ENCODE measurements at regions not wholly inside any gene's neighbourhood (a gene's known extent, or its start where the extent isn't known, plus 50 kb on each side); places are given as distances from the start of the nearest gene placed in this dataset.
A peak's percentile ranks its signal among the peaks of the same experiment; 100 is the strongest.

DNA sequence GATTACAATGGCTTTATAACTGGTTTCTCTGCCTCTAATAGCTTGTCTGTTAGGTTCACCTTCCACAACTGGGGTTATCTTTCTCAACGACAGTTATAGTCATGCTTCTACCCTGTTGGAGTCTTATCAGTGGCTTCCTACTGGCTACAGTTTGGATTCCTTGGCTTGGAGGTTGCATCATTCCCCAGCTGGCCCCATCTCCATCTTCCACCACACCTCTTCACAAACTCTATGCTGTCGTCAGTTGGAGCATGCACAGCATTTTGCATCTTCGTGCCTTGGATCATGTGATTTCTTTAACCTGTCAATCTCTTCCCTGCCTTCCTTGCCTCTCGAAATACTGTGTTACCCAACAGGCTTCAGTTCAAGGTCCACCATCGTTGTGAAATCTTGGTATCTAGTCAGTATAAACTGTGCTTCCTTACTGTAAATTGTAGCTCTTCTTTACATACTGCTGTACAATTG lies 316.3 kb upstream of the CXCR4 start (continued):
- TF ChIP-seq ZBTB43 (CRISPR knock-in tag; IDR thresholded peaks at IDR 0.05) (no peak), ELF4 (CRISPR knock-in tag; IDR thresholded peaks at IDR 0.05) (0 out of 2 replicates have a peak, but pooled peaks have one; percentile 54), XRCC5 (IDR thresholded peaks at IDR 0.05; ENCODE audit: low read depth, low read length) (no peak), DACH1 (IDR thresholded peaks at IDR 0.05; ENCODE audit: partially characterized antibody) (no peak), MTF1 (CRISPR knock-in tag; IDR thresholded peaks at IDR 0.05; ENCODE audit: borderline replicate concordance) (no peak), POLR3A (IDR thresholded peaks at IDR 0.05; ENCODE audit: borderline replicate concordance, extremely low read depth, insufficient read depth, insufficient read length) (no peak), CBX2 (IDR thresholded peaks at IDR 0.05; ENCODE audit: insufficient read depth, low read length, poor library complexity, severe bottlenecking) (no peak), HLTF (IDR thresholded peaks at IDR 0.05) (no peak), ZNF408 (CRISPR knock-in tag; IDR thresholded peaks at IDR 0.05; ENCODE audit: low read depth) (no peak), RAD51 (IDR thresholded peaks at IDR 0.05; ENCODE audit: borderline replicate concordance, low read depth) (no peak), WHSC1 (IDR thresholded peaks at IDR 0.05; ENCODE audit: low read length) (no peak), SMARCC2 (IDR thresholded peaks at IDR 0.05; ENCODE audit: low read depth) (no peak), HNRNPL (IDR thresholded peaks at IDR 0.05; ENCODE audit: low read depth, low read length) (no peak)
- TF ChIP-seq, protein P1, sequence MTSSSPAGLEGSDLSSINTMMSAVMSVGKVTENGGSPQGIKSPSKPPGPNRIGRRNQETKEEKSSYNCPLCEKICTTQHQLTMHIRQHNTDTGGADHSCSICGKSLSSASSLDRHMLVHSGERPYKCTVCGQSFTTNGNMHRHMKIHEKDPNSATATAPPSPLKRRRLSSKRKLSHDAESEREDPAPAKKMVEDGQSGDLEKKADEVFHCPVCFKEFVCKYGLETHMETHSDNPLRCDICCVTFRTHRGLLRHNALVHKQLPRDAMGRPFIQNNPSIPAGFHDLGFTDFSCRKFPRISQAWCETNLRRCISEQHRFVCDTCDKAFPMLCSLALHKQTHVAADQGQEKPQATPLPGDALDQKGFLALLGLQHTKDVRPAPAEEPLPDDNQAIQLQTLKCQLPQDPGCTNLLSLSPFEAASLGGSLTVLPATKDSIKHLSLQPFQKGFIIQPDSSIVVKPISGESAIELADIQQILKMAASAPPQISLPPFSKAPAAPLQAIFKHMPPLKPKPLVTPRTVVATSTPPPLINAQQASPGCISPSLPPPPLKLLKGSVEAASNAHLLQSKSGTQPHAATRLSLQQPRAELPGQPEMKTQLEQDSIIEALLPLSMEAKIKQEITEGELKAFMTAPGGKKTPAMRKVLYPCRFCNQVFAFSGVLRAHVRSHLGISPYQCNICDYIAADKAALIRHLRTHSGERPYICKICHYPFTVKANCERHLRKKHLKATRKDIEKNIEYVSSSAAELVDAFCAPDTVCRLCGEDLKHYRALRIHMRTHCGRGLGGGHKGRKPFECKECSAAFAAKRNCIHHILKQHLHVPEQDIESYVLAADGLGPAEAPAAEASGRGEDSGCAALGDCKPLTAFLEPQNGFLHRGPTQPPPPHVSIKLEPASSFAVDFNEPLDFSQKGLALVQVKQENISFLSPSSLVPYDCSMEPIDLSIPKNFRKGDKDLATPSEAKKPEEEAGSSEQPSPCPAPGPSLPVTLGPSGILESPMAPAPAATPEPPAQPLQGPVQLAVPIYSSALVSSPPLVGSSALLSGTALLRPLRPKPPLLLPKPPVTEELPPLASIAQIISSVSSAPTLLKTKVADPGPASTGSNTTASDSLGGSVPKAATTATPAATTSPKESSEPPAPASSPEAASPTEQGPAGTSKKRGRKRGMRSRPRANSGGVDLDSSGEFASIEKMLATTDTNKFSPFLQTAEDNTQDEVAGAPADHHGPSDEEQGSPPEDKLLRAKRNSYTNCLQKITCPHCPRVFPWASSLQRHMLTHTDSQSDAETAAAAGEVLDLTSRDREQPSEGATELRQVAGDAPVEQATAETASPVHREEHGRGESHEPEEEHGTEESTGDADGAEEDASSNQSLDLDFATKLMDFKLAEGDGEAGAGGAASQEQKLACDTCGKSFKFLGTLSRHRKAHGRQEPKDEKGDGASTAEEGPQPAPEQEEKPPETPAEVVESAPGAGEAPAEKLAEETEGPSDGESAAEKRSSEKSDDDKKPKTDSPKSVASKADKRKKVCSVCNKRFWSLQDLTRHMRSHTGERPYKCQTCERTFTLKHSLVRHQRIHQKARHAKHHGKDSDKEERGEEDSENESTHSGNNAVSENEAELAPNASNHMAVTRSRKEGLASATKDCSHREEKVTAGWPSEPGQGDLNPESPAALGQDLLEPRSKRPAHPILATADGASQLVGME (CRISPR knock-in tag; IDR thresholded peaks at IDR 0.05) = peak; percentile 86
- TF ChIP-seq, protein P2, sequence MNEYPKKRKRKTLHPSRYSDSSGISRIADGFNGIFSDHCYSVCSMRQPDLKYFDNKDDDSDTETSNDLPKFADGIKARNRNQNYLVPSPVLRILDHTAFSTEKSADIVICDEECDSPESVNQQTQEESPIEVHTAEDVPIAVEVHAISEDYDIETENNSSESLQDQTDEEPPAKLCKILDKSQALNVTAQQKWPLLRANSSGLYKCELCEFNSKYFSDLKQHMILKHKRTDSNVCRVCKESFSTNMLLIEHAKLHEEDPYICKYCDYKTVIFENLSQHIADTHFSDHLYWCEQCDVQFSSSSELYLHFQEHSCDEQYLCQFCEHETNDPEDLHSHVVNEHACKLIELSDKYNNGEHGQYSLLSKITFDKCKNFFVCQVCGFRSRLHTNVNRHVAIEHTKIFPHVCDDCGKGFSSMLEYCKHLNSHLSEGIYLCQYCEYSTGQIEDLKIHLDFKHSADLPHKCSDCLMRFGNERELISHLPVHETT (CRISPR knock-in tag; conservative IDR thresholded peaks at IDR 0.05 in 1 of 2, IDR thresholded peaks at IDR 0.05 in 1 of 2) = peak in 1 of 2 experiments; percentile 56; a peak in 1 of 4 replicates
- TF ChIP-seq, protein P3, sequence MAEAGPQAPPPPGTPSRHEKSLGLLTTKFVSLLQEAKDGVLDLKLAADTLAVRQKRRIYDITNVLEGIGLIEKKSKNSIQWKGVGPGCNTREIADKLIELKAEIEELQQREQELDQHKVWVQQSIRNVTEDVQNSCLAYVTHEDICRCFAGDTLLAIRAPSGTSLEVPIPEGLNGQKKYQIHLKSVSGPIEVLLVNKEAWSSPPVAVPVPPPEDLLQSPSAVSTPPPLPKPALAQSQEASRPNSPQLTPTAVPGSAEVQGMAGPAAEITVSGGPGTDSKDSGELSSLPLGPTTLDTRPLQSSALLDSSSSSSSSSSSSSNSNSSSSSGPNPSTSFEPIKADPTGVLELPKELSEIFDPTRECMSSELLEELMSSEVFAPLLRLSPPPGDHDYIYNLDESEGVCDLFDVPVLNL (CRISPR knock-in tag; IDR thresholded peaks at IDR 0.05; ENCODE audit: low read depth) = no peak
- TF ChIP-seq, protein P4, sequence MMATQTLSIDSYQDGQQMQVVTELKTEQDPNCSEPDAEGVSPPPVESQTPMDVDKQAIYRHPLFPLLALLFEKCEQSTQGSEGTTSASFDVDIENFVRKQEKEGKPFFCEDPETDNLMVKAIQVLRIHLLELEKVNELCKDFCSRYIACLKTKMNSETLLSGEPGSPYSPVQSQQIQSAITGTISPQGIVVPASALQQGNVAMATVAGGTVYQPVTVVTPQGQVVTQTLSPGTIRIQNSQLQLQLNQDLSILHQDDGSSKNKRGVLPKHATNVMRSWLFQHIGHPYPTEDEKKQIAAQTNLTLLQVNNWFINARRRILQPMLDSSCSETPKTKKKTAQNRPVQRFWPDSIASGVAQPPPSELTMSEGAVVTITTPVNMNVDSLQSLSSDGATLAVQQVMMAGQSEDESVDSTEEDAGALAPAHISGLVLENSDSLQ (IDR thresholded peaks at IDR 0.05) = peak; percentile 85
